Smooth muscle cell of the brain vasculature (primary cell): ENCODE measurements at regions not wholly inside any gene's neighbourhood (a gene's known extent, or its start where the extent isn't known, plus 50 kb on each side); places are given as distances from the start of the nearest gene placed in this dataset.
A peak's percentile ranks its signal among the peaks of the same experiment; 100 is the strongest.

ENCODE experiments used
- DNase-seq: peaks from one replicate; pipeline ENCODE4 v3.0.0-alpha.2; 2012; ENCODE audit warnings: low read depth, low spot score

- DNase-seq = no peak
Observed at GRCh38 chr2:105150231-105150630, 91.3 kb upstream of the GPR45 start.

GRCh38 chr2:105154119-105154818 lies 87.3 kb upstream of the GPR45 start:
- DNase-seq = no peak

GRCh38 chr2:105156166-105156565 lies 85.4 kb upstream of the GPR45 start:
- no peak for DNase-seq

GRCh38 chr2:105158002-105158401 lies 83.5 kb upstream of the GPR45 start:
- no peak for DNase-seq

GRCh38 chr2:105166688-105167087 lies 74.9 kb upstream of the GPR45 start:
- DNase-seq = no peak

- DNase-seq = no peak
Observed at GRCh38 chr2:105168543-105168942, 73.0 kb upstream of the GPR45 start.

- DNase-seq = no peak
Observed at GRCh38 chr2:105175231-105175630, 66.3 kb upstream of the GPR45 start.

GRCh38 chr2:105176429-105176828 lies 65.1 kb upstream of the GPR45 start:
- DNase-seq = no peak

GRCh38 chr2:105177008-105177407 lies 64.5 kb upstream of the GPR45 start:
- no peak for DNase-seq

GRCh38 chr2:105177536-105178254 lies 63.8 kb upstream of the GPR45 start:
- DNase-seq = no peak

GRCh38 chr2:105179469-105180372 lies 61.8 kb upstream of the GPR45 start:
- peak; percentile 26 for DNase-seq

- no peak for DNase-seq
Observed at GRCh38 chr2:105180491-105180972, 61.0 kb upstream of the GPR45 start.

GRCh38 chr2:105181282-105181681 lies 60.3 kb upstream of the GPR45 start:
- no peak for DNase-seq

GRCh38 chr2:105183555-105184323 lies 57.8 kb upstream of the GPR45 start:
- DNase-seq = no peak

GRCh38 chr2:105184420-105184819 lies 57.1 kb upstream of the GPR45 start:
- no peak for DNase-seq

GRCh38 chr2:105186967-105187498 lies 54.5 kb upstream of the GPR45 start:
- no peak for DNase-seq

- no peak for DNase-seq
Observed at GRCh38 chr2:105187531-105187930, 54.0 kb upstream of the GPR45 start.

- DNase-seq = no peak
Observed at GRCh38 chr2:105188343-105188742, 53.2 kb upstream of the GPR45 start.
